Activated CD8-positive, alpha-beta T cell treated with anti-CD3 and anti-CD28 coated beads for 36 hours (primary cell): ENCODE measurements at regions not wholly inside any gene's neighbourhood (a gene's known extent, or its start where the extent isn't known, plus 50 kb on each side); places are given as distances from the start of the nearest gene placed in this dataset.

Experiments used
- ATAC-seq: fragments of 200-7000 bp; cut with Tn5 transposase; one replicate; pipeline ENCODE4 v1.10.0; 2021; ENCODE audit warnings: mild to moderate bottlenecking, moderate library complexity
- CTCF ChIA-PET: fragments of 350-600 bp; sonication (Branson Sonifier 250); formaldehyde crosslinking; loops from one replicate; lab custom pipeline; 2021; ENCODE audit warnings: antibody characterized with exemption; lab: Charles Lee
- POLR2A ChIA-PET: fragments of 350-600 bp; sonication (Branson Sonifier 250); formaldehyde crosslinking; loops from one replicate; lab custom pipeline; 2021; ENCODE audit warnings: antibody characterized with exemption; lab: Charles Lee
- DNase-seq: peaks from one replicate; pipeline ENCODE4 v3.0.0-alpha.2; 2020
- H3K27ac Mint-ChIP-seq: one replicate; pipeline ENCODE4 v1.8.0; 2021; ENCODE audit warnings: mild to moderate bottlenecking, mixed read lengths
- H3K27me3 Mint-ChIP-seq: one replicate; pipeline ENCODE4 v1.8.0; 2021; ENCODE audit warnings: mixed read lengths
- H3K36me3 Mint-ChIP-seq: one replicate; pipeline ENCODE4 v1.8.0; 2021; ENCODE audit warnings: low read depth, mixed read lengths
- H3K4me1 Mint-ChIP-seq: one replicate; pipeline ENCODE4 v1.8.0; 2021; ENCODE audit warnings: low read depth, mixed read lengths
- H3K4me3 Mint-ChIP-seq: one replicate; pipeline ENCODE4 v1.8.0; 2021; ENCODE audit warnings: mild to moderate bottlenecking, moderate library complexity, mixed read lengths
- H3K9me3 Mint-ChIP-seq: one replicate; pipeline ENCODE4 v1.8.0; 2021; ENCODE audit warnings: mixed read lengths
- intact Hi-C: fragments of 100-400 bp; cut with micrococcal nuclease; formaldehyde crosslinking; loops from one replicate; pipeline ENCODE4 v1.10.0; 2022
- TF ChIP-seq, protein P1 (sequence below): fragments of 200-600 bp; IDR thresholded peaks from one replicate; pipeline ENCODE4 v1.8.0; 2022; ENCODE audit warnings: antibody characterized with exemption, mild to moderate bottlenecking

DNA sequence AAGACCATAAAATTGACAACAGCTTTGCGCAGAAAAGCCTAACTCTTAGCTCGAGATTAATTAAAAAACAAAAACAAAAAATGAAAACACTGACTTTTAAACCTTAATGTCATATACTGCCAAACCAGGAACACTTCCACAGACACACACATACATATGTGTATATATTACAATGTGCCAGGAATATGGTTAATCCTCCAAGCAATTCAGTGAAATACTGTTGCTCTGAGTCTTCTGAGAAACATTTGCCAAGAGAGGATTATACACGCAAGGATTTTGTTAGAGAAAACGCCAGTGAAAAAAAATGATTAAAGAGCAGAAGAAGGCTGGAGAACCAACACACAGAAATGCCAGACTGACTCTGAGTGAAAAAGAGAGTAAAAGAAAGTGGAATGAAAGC, 116.7 kb upstream of the CHRM3 start:
- H3K9me3 Mint-ChIP-seq, result peaks cover 2% of the 10 kb centered on the region
- H3K36me3 Mint-ChIP-seq, result no peaks in the 10 kb centered on the region
- H3K27me3 Mint-ChIP-seq, result no peaks in the 10 kb centered on the region
- DNase-seq (no peak), ATAC-seq (no peak)
- ChIA-PET POLR2A (no interaction called here), CTCF (no interaction called here)
- no peaks in the 10 kb centered on the region for H3K4me1 Mint-ChIP-seq
- H3K4me3 Mint-ChIP-seq, result no peak overlapping the region
- intact Hi-C loops, result no loop called here
- TF ChIP-seq, protein P1, sequence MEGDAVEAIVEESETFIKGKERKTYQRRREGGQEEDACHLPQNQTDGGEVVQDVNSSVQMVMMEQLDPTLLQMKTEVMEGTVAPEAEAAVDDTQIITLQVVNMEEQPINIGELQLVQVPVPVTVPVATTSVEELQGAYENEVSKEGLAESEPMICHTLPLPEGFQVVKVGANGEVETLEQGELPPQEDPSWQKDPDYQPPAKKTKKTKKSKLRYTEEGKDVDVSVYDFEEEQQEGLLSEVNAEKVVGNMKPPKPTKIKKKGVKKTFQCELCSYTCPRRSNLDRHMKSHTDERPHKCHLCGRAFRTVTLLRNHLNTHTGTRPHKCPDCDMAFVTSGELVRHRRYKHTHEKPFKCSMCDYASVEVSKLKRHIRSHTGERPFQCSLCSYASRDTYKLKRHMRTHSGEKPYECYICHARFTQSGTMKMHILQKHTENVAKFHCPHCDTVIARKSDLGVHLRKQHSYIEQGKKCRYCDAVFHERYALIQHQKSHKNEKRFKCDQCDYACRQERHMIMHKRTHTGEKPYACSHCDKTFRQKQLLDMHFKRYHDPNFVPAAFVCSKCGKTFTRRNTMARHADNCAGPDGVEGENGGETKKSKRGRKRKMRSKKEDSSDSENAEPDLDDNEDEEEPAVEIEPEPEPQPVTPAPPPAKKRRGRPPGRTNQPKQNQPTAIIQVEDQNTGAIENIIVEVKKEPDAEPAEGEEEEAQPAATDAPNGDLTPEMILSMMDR, result no peak
- no peak overlapping the region for H3K27ac Mint-ChIP-seq

DNA sequence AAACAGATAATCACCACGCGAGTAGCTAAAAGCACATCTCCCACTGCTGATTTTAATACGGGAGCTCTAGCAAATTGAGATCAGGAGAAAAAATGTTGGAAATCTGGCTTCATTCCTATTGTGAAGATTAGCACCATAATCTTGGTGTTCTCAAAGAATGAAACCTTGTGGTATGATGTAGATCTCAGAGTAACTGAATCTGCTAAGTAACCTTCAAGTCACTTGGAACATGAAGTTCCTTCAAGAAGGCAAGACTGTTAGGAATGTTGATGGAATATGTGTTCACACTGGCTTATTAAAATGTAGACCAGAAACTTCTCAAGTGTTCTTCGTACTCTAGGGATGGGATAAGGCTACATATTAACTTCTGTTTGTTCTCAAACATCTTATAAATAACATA, 117.4 kb upstream of the CHRM3 start:
- no peak for ATAC-seq
- H3K27ac Mint-ChIP-seq, result no peak overlapping the region
- no peaks in the 10 kb centered on the region for H3K27me3 Mint-ChIP-seq
- no peaks in the 10 kb centered on the region for H3K4me1 Mint-ChIP-seq
- intact Hi-C loops, result no loop called here
- POLR2A ChIA-PET, result no interaction called here
- peaks cover 2% of the 10 kb centered on the region for H3K9me3 Mint-ChIP-seq
- H3K36me3 Mint-ChIP-seq, result no peaks in the 10 kb centered on the region
- TF ChIP-seq, protein P1, result no peak
- H3K4me3 Mint-ChIP-seq, result no peak overlapping the region
- no peak for DNase-seq
- CTCF ChIA-PET, result no interaction called here

DNA sequence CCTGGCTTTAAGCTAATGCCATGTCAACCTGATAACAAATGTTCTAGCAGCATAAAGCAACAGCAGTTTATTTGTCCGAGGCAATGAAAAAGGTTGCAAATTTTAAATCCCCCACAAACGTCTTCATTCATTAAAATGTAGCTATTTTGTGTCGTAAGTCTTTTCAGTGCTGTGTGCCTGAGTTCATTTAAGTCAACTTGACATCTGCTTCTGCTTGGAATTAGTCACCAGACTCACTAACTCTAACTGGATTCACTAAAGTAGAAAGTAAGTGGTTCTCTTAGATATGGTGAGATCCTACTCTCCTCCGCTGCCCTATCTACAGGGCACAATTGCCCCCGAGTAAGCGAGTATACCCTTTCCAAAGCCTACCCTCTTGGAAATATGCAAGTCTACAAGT, 118.4 kb upstream of the CHRM3 start:
- no peak overlapping the region for H3K4me3 Mint-ChIP-seq
- no peak overlapping the region for H3K27ac Mint-ChIP-seq
- ChIA-PET CTCF (no interaction called here), POLR2A (no interaction called here)
- TF ChIP-seq, protein P1, result no peak
- no peak for ATAC-seq
- H3K4me1 Mint-ChIP-seq, result no peaks in the 10 kb centered on the region
- intact Hi-C loops, result no loop called here
- peaks cover 2% of the 10 kb centered on the region for H3K9me3 Mint-ChIP-seq
- H3K36me3 Mint-ChIP-seq, result no peaks in the 10 kb centered on the region
- H3K27me3 Mint-ChIP-seq, result no peaks in the 10 kb centered on the region
- no peak for DNase-seq

DNA sequence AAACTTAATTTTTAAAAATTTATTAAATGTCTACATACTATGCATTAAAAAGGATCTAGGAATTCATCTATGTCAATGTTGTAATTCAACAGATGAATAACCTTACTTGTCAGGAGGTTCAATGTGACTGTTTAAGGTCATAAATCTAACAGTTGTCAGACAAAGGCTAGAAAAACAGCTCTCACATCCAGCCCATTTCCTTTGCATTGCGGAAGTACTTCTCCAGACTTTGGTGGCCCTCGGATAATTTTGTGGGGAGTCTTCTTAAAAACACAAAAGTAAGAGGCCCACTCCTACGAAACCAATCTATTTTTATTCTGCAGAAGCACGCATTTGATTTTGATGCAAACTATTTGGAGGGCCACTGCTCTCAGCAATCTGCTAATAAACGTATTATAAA, 122.6 kb upstream of the CHRM3 start:
- H3K36me3 Mint-ChIP-seq, result no peaks in the 10 kb centered on the region
- TF ChIP-seq, protein P1, result no peak
- H3K27me3 Mint-ChIP-seq, result no peaks in the 10 kb centered on the region
- intact Hi-C loops, result no loop called here
- no peaks in the 10 kb centered on the region for H3K4me1 Mint-ChIP-seq
- H3K9me3 Mint-ChIP-seq, result no peaks in the 10 kb centered on the region
- no peak for ATAC-seq
- H3K4me3 Mint-ChIP-seq, result no peak overlapping the region
- no peak for DNase-seq
- no peak overlapping the region for H3K27ac Mint-ChIP-seq
- POLR2A ChIA-PET, result no interaction called here
- CTCF ChIA-PET, result no interaction called here

DNA sequence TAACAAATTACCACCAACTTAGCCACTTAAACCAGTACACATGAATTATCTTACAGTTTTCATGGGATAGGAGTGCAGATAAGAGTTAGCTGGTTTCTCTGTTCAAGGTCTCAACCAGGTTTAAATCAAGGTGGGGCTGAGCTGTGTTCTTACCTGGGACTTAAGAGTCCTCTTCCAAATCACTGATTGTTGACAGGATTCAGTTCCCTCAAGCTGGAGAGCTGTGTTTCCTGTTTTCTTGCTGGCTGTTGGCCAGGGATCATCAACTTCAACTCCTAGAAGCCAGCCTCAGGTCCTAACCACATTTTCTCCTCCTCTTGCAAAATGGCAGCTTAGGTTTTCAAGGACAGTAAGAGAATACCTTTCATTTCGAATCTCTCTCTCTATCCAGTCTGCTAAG, 123.8 kb upstream of the CHRM3 start:
- no peak for DNase-seq
- Mint-ChIP-seq H3K27ac (no peak overlapping the region), H3K4me3 (no peak overlapping the region), H3K4me1 (no peaks in the 10 kb centered on the region), H3K27me3 (no peaks in the 10 kb centered on the region), H3K9me3 (no peaks in the 10 kb centered on the region), H3K36me3 (no peaks in the 10 kb centered on the region)
- intact Hi-C loops, result no loop called here
- no peak for ATAC-seq
- TF ChIP-seq, protein P1, result no peak
- ChIA-PET POLR2A (no interaction called here), CTCF (no interaction called here)
